A549 (cell line): ENCODE measurements at regions not wholly inside any gene's neighbourhood (a gene's known extent, or its start where the extent isn't known, plus 50 kb on each side); places are given as distances from the start of the nearest gene placed in this dataset.

Experiments used
- ATAC-seq, 2 experiments: fragments of 200-7000 bp in 1 of 2; fragments of >200 bp in 1 of 2; cut with Nextera tagmentation in 1 of 2; cut with Tn5 transposase in 1 of 2; 3 replicates each; pipeline versions ENCODE4 v1.8.0 to v1.9.1; 2018 to 2020; ENCODE audit warnings: mild to moderate bottlenecking in 1 of 2, moderate library complexity in 1 of 2
- CTCF ChIA-PET: fragments of 300-600 bp; sonication (Branson Sonifier 250); formaldehyde crosslinking; extraction: SDS; loops from one replicate; lab custom pipeline; 2021; ENCODE audit warnings: antibody characterized with exemption, inconsistent platforms; lab: Yijun Ruan, JAX
- POLR2A ChIA-PET: fragments of 350-600 bp; formaldehyde crosslinking; extraction: SDS; loops from one replicate; lab custom pipeline; 2021; ENCODE audit warnings: antibody characterized with exemption, inconsistent platforms; lab: Yijun Ruan, JAX
- DNase-seq, 2 experiments: peaks; one replicate each; pipeline versions ENCODE4 v3.0.0 to v3.0.0-alpha.2; 2011 to 2016; ENCODE audit warnings: low read depth in 1 of 2, low spot score in 1 of 2
- FAIRE-seq: peaks from 2 replicates; lab custom pipeline; 2011; peaks lifted over from hg19 to GRCh38; lab: Jason Lieb, UNC
- H3K27ac ChIP-seq, 2 experiments: fragments of >200 bp; sonication (Bioruptor Twin); formaldehyde crosslinking; 3 replicates each; pipeline ENCODE4 v1.5.1; 2016 to 2017
- H3K4me1 ChIP-seq: fragments of >200 bp; sonication (Bioruptor Twin); formaldehyde crosslinking; 3 replicates; pipeline ENCODE4 v1.6.1; 2016
- H3K4me2 ChIP-seq: fragments of >200 bp; sonication (Bioruptor Twin); formaldehyde crosslinking; 3 replicates; pipeline ENCODE4 v1.6.1; 2016
- H3K4me3 ChIP-seq: fragments of >200 bp; sonication (Bioruptor Twin); formaldehyde crosslinking; 3 replicates; pipeline ENCODE4 v1.5.1; 2016
- H3K9me3 ChIP-seq: fragments of >200 bp; sonication (Bioruptor Twin); formaldehyde crosslinking; 3 replicates; pipeline ENCODE4 v1.6.1; 2016
- BHLHE40 ChIP-seq: IDR thresholded peaks from 2 replicates; pipeline ENCODE4 v1.6.1; 2012; ENCODE audit warnings: low read depth, low read length, inconsistent platforms
- EHF ChIP-seq: fragments of 250-450 bp; sonication (Bioruptor Pico); IDR thresholded peaks from 2 replicates; pipeline ENCODE4 v1.5.0; 2020; ENCODE audit warnings: mild to moderate bottlenecking
- ESRRA ChIP-seq: fragments of 150-350 bp; IDR thresholded peaks from 2 replicates; pipeline ENCODE4 v1.6.1; 2014; ENCODE audit warnings: mild to moderate bottlenecking, low read length, borderline replicate concordance
- FOSL2 ChIP-seq, 2 experiments: fragments of 450-650 bp in 1 of 2; fragments of >200 bp in 1 of 2; sonication (Bioruptor Twin) in 1 of 2; formaldehyde crosslinking; IDR thresholded peaks; 2 replicates each; pipeline versions ENCODE4 v1.5.0 to v1.6.1; 2016 to 2020; ENCODE audit warnings: mild to moderate bottlenecking in 1 of 2, moderate library complexity in 1 of 2
- FOXS1 ChIP-seq: fragments of 250-450 bp; sonication (Bioruptor Pico); IDR thresholded peaks from 2 replicates; pipeline ENCODE4 v1.5.0; 2020; ENCODE audit warnings: mild to moderate bottlenecking, moderate library complexity
- GATA3 ChIP-seq: IDR thresholded peaks from 2 replicates; pipeline ENCODE4 v1.6.1; 2012; ENCODE audit warnings: borderline replicate concordance
- HEYL ChIP-seq: fragments of 250-450 bp; sonication (Bioruptor Pico); IDR thresholded peaks from 2 replicates; pipeline ENCODE4 v1.8.0; 2021; ENCODE audit warnings: mild to moderate bottlenecking, moderate library complexity
- HOXA7 ChIP-seq: fragments of 250-450 bp; sonication (Bioruptor Pico); IDR thresholded peaks from 2 replicates; pipeline ENCODE4 v1.5.0; 2020; ENCODE audit warnings: mild to moderate bottlenecking, moderate library complexity
- HOXB13 ChIP-seq: fragments of 250-450 bp; sonication (Bioruptor Pico); IDR thresholded peaks from 2 replicates; pipeline ENCODE4 v1.5.0; 2020; ENCODE audit warnings: low read depth, mild to moderate bottlenecking, moderate library complexity
- JUN ChIP-seq, 2 experiments: fragments of >200 bp; sonication (Bioruptor Twin); formaldehyde crosslinking; IDR thresholded peaks; 2 replicates in 1 of 2; 3 replicates in 1 of 2; pipeline ENCODE4 v1.6.1; 2016 to 2017
- JUNB ChIP-seq: fragments of >200 bp; sonication (Bioruptor Twin); formaldehyde crosslinking; IDR thresholded peaks from 2 replicates; pipeline ENCODE4 v1.6.1; 2016
- KDM1A ChIP-seq: fragments of 200-600 bp; sonication (generic); IDR thresholded peaks from 2 replicates; pipeline ENCODE4 v1.6.1; 2016; ENCODE audit warnings: low read depth, mild to moderate bottlenecking
- MAFK ChIP-seq: fragments of 450-650 bp; IDR thresholded peaks from 2 replicates; pipeline ENCODE4 v1.6.1; 2014; ENCODE audit not compliant: partially characterized antibody
- NFE2L2 ChIP-seq: fragments of 150-350 bp; conservative IDR thresholded peaks from 2 replicates; pipeline ENCODE4 v1.6.1; 2014; ENCODE audit warnings: low read length
- NPAS2 ChIP-seq: fragments of 250-450 bp; sonication (Bioruptor Pico); IDR thresholded peaks from 2 replicates; pipeline ENCODE4 v1.8.0; 2022; ENCODE audit warnings: mild to moderate bottlenecking, moderate library complexity, borderline replicate concordance
- POLR2A ChIP-seq: IDR thresholded peaks from 2 replicates; pipeline ENCODE4 v1.6.1; 2012; ENCODE audit warnings: mild to moderate bottlenecking, low read length
- RCOR1 ChIP-seq: fragments of 150-350 bp; IDR thresholded peaks from 2 replicates; pipeline ENCODE4 v1.6.1; 2014; ENCODE audit warnings: antibody characterized with exemption, low read length, low read depth
- RFX5 ChIP-seq: fragments of 450-650 bp; IDR thresholded peaks from 2 replicates; pipeline ENCODE4 v1.7.1; 2014; ENCODE audit warnings: antibody characterized with exemption, mild to moderate bottlenecking, moderate library complexity
- SREBF2 ChIP-seq: fragments of 450-650 bp; IDR thresholded peaks from 2 replicates; pipeline ENCODE4 v1.6.1; 2014; ENCODE audit warnings: mild to moderate bottlenecking, moderate library complexity
- ZC3H11A ChIP-seq: fragments of 450-650 bp; IDR thresholded peaks from 2 replicates; pipeline ENCODE4 v1.6.1; 2014; ENCODE audit warnings: antibody characterized with exemption, mild to moderate bottlenecking
- ZFP36 ChIP-seq: fragments of 450-650 bp; IDR thresholded peaks from 2 replicates; pipeline ENCODE4 v1.6.1; 2014; ENCODE audit warnings: borderline replicate concordance; ENCODE audit not compliant: partially characterized antibody
- ZNF302 ChIP-seq: fragments of 250-450 bp; sonication (Bioruptor Pico); IDR thresholded peaks from 2 replicates; pipeline ENCODE4 v1.9.0; 2021; ENCODE audit warnings: inconsistent platforms, mild to moderate bottlenecking, moderate library complexity
- WGBS: methylation state at CpG from one replicate; pipeline ENCODE4 v1.1.6; 2017; ENCODE audit errors: missing lambda C conversion rate; 5-methylcytosine and 5-hydroxymethylcytosine counted together
- TF ChIP-seq, protein P1 (sequence below): IDR thresholded peaks from 2 replicates; pipeline ENCODE4 v1.6.1; 2012
- TF ChIP-seq, protein P2 (sequence below): fragments of >200 bp; sonication (Bioruptor Twin); formaldehyde crosslinking; IDR thresholded peaks from 2 replicates; pipeline ENCODE4 v1.6.1; 2016
- TF ChIP-seq, protein P3 (sequence below): fragments of 450-650 bp; IDR thresholded peaks from 2 replicates; pipeline ENCODE4 v1.6.1; 2014; ENCODE audit warnings: antibody characterized with exemption
- TF ChIP-seq, protein P4 (sequence below): fragments of 150-350 bp; IDR thresholded peaks from 2 replicates; pipeline ENCODE4 v1.6.1; 2014; ENCODE audit warnings: low read depth, mild to moderate bottlenecking, low read length

DNA sequence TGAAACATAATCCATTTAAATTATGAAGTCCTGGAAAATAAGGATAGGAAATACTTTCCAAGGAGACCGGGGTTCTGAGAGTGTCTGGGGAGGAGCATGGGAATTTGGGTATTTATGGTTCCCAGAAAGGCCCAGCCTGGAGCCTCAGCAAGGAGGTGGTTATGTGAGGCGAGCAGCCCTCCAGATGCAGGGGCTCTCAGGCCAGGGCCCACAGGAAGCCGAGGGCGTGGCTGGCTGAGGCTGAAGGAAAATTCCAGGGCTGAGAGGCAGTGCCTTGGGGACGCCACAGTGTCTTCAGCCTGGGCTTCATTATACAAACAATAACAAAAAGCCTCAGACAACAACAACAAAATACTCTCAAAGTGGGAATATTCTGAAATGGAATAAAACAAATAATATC, 86.9 kb upstream of the SERPINE2 start:
- 52% methylated on average over 5 of the region's 5 CpGs for WGBS
- Histone ChIP-seq H3K9me3 (peaks cover 13% of the 10 kb centered on the region), H3K4me3 (no peak overlapping the region), H3K4me2 (no peak overlapping the region), H3K27ac (no peak overlapping the region), H3K4me1 (no peaks in the 10 kb centered on the region)
- FAIRE-seq, result no peak
- ChIA-PET CTCF (no interaction called here), POLR2A (interaction anchor here (0.6 kb wide), 1 partner anchor 36 kb away, joined by 4 read pairs; no protein-coding TSS in a partner anchor)
- DNase-seq, result no peak
- ATAC-seq, result no peak
- no peak for TF ChIP-seq RCOR1
- TF ChIP-seq FOSL2 (IDR thresholded peaks at IDR 0.05), result no peak
- TF ChIP-seq FOSL2 (CRISPR knock-in tag; IDR thresholded peaks at IDR 0.05), result no peak
- TF ChIP-seq EHF (CRISPR knock-in tag), result no peak
- no peak for TF ChIP-seq HOXA7 (CRISPR knock-in tag)
- TF ChIP-seq, protein P1, sequence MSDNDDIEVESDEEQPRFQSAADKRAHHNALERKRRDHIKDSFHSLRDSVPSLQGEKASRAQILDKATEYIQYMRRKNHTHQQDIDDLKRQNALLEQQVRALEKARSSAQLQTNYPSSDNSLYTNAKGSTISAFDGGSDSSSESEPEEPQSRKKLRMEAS, result no peak
- TF ChIP-seq RFX5, result no peak
- no peak for TF ChIP-seq NFE2L2
- TF ChIP-seq KDM1A, result no peak
- no peak for TF ChIP-seq ZNF302 (CRISPR knock-in tag)

DNA sequence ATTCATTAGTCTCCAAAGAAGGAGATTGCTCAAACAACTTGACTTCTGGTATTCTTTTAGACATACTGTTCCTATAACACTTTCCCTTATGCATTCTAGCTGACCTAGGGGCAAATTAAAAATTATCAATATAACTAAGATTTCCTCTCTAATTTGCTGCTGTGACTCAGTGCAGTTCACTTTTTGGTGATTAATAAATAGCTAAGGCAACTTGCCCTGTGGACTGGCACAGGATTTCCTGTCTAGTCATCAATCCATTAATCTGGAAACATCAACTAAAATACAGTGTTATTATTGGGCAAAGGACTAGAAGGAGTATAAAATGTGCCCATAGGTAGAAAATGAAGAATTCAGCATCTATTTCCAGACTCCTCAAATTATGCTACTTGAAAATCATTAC, 83.5 kb upstream of the SERPINE2 start:
- Histone ChIP-seq H3K9me3 (peaks cover 17% of the 10 kb centered on the region), H3K4me1 (no peaks in the 10 kb centered on the region), H3K4me3 (no peak overlapping the region), H3K4me2 (no peak overlapping the region), H3K27ac (no peak overlapping the region)
- ATAC-seq (no peak), FAIRE-seq (no peak), DNase-seq (no peak)
- CTCF ChIA-PET, result interaction anchor here (1.1 kb wide), 1 partner anchor 11 kb away, joined by 3 read pairs; no protein-coding TSS in a partner anchor
- TF ChIP-seq MAFK (peak; percentile 18), FOXS1 (no peak)
- POLR2A ChIA-PET, result no interaction called here

DNA sequence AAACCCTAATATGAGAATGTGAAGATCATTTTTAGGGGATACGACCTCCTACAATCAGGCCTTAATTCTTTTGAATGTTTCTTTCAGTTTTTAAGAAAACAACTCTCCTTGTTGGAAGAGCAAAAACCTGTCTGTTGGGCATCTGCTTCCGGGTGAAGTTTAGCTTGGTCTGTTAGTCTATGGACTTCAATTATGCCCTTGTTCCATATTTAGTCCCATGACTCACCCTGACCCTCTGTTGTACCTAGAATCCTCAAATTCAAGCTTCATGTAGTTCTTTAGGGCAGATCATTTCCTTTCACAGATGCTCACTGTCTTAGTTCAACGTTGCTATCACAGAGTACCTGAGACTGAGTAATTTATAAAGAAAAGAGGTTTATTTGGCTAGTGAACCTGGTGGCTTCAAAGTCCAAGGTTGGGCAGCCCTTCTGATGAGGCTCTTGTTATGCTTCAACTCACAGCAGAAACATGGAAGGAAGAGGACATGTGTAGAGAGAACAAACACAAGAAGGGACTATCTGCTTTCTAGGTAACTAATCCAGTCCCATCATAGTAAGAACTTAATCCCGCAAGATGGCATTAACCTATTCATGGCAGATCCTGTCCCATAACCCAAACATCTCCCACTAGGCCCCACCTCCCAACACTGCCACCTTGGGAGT, 82.5 kb upstream of the SERPINE2 start:
- ATAC-seq, result no peak

More for the DNA sequence above, 82.5 kb upstream of the SERPINE2 start:
- Histone ChIP-seq H3K9me3 (peaks cover 19% of the 10 kb centered on the region), H3K4me3 (no peak overlapping the region), H3K4me2 (no peak overlapping the region), H3K4me1 (no peaks in the 10 kb centered on the region), H3K27ac (no peak overlapping the region)
- DNase-seq, result no peak
- ChIA-PET POLR2A (no interaction called here), CTCF (no interaction called here)
- FAIRE-seq, result no peak
- TF ChIP-seq GATA3 (no peak), HOXB13 (no peak), NPAS2 (no peak), BHLHE40 (no peak), FOSL2 (IDR thresholded peaks at IDR 0.05) (no peak), FOSL2 (CRISPR knock-in tag; IDR thresholded peaks at IDR 0.05) (no peak), SREBF2 (no peak), ESRRA (no peak), ZFP36 (no peak), MAFK (no peak), KDM1A (no peak), ZC3H11A (no peak), HEYL (no peak), EHF (CRISPR knock-in tag) (no peak), JUN (IDR thresholded peaks at IDR 0.05) (no peak), JUNB (no peak), POLR2A (no peak)
- TF ChIP-seq, protein P2, sequence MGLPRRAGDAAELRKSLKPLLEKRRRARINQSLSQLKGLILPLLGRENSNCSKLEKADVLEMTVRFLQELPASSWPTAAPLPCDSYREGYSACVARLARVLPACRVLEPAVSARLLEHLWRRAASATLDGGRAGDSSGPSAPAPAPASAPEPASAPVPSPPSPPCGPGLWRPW, result no peak
- TF ChIP-seq, protein P3, sequence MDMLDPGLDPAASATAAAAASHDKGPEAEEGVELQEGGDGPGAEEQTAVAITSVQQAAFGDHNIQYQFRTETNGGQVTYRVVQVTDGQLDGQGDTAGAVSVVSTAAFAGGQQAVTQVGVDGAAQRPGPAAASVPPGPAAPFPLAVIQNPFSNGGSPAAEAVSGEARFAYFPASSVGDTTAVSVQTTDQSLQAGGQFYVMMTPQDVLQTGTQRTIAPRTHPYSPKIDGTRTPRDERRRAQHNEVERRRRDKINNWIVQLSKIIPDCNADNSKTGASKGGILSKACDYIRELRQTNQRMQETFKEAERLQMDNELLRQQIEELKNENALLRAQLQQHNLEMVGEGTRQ, result no peak
- TF ChIP-seq, protein P4, sequence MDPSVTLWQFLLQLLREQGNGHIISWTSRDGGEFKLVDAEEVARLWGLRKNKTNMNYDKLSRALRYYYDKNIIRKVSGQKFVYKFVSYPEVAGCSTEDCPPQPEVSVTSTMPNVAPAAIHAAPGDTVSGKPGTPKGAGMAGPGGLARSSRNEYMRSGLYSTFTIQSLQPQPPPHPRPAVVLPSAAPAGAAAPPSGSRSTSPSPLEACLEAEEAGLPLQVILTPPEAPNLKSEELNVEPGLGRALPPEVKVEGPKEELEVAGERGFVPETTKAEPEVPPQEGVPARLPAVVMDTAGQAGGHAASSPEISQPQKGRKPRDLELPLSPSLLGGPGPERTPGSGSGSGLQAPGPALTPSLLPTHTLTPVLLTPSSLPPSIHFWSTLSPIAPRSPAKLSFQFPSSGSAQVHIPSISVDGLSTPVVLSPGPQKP, result no peak
- WGBS, result 60% methylated on average over 4 of the region's 4 CpGs
